Liver (tissue), 8 donors: ENCODE measurements at regions not wholly inside any gene's neighbourhood (a gene's known extent, or its start where the extent isn't known, plus 50 kb on each side); places are given as distances from the start of the nearest gene placed in this dataset.

Experiments used
- DNase-seq: peaks from one replicate; pipeline ENCODE4 v3.0.0-alpha.2; 2017; ENCODE audit warnings: low spot score
- H3K27ac ChIP-seq, 2 donors: one replicate each; pipeline ENCODE4 v1.7.0; 2013; ENCODE audit warnings: inconsistent platforms in 2 of 2, low read length in 2 of 2, control low read depth in 1 of 2, low read depth in 1 of 2, mild to moderate bottlenecking in 1 of 2
- H3K27me3 ChIP-seq, 4 donors: one replicate each; pipeline versions ENCODE4 v1.6.1 to v1.7.0; 2013; ENCODE audit warnings: low read length in 3 of 4, inconsistent platforms in 1 of 4, mild to moderate bottlenecking in 1 of 4, moderate library complexity in 1 of 4; ENCODE audit not compliant: control insufficient read depth in 4 of 4, insufficient read depth in 4 of 4
- H3K36me3 ChIP-seq, 4 donors: one replicate each; pipeline versions ENCODE4 v1.6.1 to v1.7.0; 2013; ENCODE audit warnings: low read length in 3 of 4, mild to moderate bottlenecking in 3 of 4, low read depth in 1 of 4, moderate library complexity in 1 of 4; ENCODE audit not compliant: control insufficient read depth in 4 of 4, insufficient read depth in 3 of 4
- H3K4me1 ChIP-seq, 4 donors: one replicate each; pipeline versions ENCODE4 v1.6.1 to v1.7.0; 2013; ENCODE audit warnings: low read length in 3 of 4, mild to moderate bottlenecking in 3 of 4, moderate library complexity in 1 of 4; ENCODE audit not compliant: control insufficient read depth in 4 of 4, insufficient read depth in 4 of 4
- H3K4me3 ChIP-seq, 3 donors: one replicate each; pipeline versions ENCODE4 v1.6.1 to v1.7.0; 2013; ENCODE audit warnings: low read length in 3 of 3, control low read depth in 1 of 3, low read depth in 1 of 3, mild to moderate bottlenecking in 1 of 3
- H3K9ac ChIP-seq, 2 donors: one replicate each; pipeline ENCODE4 v1.7.0; 2013; ENCODE audit warnings: low read length in 2 of 2, mild to moderate bottlenecking in 2 of 2, moderate library complexity in 2 of 2, control low read depth in 1 of 2, low read depth in 1 of 2
- H3K9me3 ChIP-seq, 4 donors: one replicate each; pipeline versions ENCODE4 v1.6.1 to v1.7.0; 2013; ENCODE audit warnings: low read length in 3 of 4; ENCODE audit not compliant: control insufficient read depth in 4 of 4
- CTCF ChIP-seq: fragments of 150-350 bp; IDR thresholded peaks from 2 replicates; pipeline ENCODE4 v1.5.1; 2017; ENCODE audit warnings: improper control_type of control experiment, low read depth, low read length; ENCODE audit not compliant: missing input control
- EGR1 ChIP-seq, 2 donors: IDR thresholded peaks; 2 replicates each; pipeline ENCODE4 v1.6.1; 2016 to 2018; ENCODE audit warnings: antibody characterized with exemption in 2 of 2, low read depth in 2 of 2
- FOXA1 ChIP-seq: IDR thresholded peaks from 2 replicates; pipeline ENCODE4 v1.6.1; 2016; ENCODE audit warnings: antibody characterized with exemption
- FOXA2 ChIP-seq: IDR thresholded peaks from 2 replicates; pipeline ENCODE4 v1.6.1; 2016; ENCODE audit warnings: antibody characterized with exemption
- GABPA ChIP-seq, 2 donors: IDR thresholded peaks in 1 of 2; conservative IDR thresholded peaks in 1 of 2; 2 replicates each; pipeline ENCODE4 v1.6.1; 2016; ENCODE audit warnings: antibody characterized with exemption in 2 of 2, mild to moderate bottlenecking in 1 of 2, moderate library complexity in 1 of 2
- HNF4A ChIP-seq, 2 donors: conservative IDR thresholded peaks; 2 replicates each; pipeline ENCODE4 v1.6.1; 2016; ENCODE audit warnings: antibody characterized with exemption in 2 of 2, mild to moderate bottlenecking in 2 of 2
- HNF4G ChIP-seq: IDR thresholded peaks from 2 replicates; pipeline ENCODE4 v1.6.1; 2016; ENCODE audit warnings: antibody characterized with exemption
- JUND ChIP-seq, 2 donors: IDR thresholded peaks; 2 replicates each; pipeline ENCODE4 v1.6.1; 2016; ENCODE audit warnings: antibody characterized with exemption in 2 of 2
- MAX ChIP-seq: IDR thresholded peaks from 2 replicates; pipeline ENCODE4 v1.6.1; 2016; ENCODE audit warnings: antibody characterized with exemption
- RAD21 ChIP-seq, 2 donors: IDR thresholded peaks; 2 replicates each; pipeline ENCODE4 v1.6.1; 2016; ENCODE audit warnings: antibody characterized with exemption in 2 of 2, mild to moderate bottlenecking in 2 of 2
- SP1 ChIP-seq: IDR thresholded peaks from 2 replicates; pipeline ENCODE4 v1.6.1; 2018; ENCODE audit warnings: antibody characterized with exemption, mild to moderate bottlenecking
- YY1 ChIP-seq: IDR thresholded peaks from 2 replicates; pipeline ENCODE4 v1.6.1; 2016; ENCODE audit warnings: antibody characterized with exemption, mild to moderate bottlenecking
- ZBTB33 ChIP-seq: IDR thresholded peaks from 2 replicates; pipeline ENCODE4 v1.6.1; 2016; ENCODE audit warnings: antibody characterized with exemption
- WGBS: extraction: QIAGEN DNeasy Blood & Tissue Kit; methylation state at CpG from one replicate; pipeline ENCODE4 v1.1.7; 2013; 5-methylcytosine and 5-hydroxymethylcytosine counted together
- donor health status: healthy.
- donor health status: healthy.
- donor health status: healthy.
- donor health status: healthy.
- donor health status: healthy.

- Histone ChIP-seq H3K27ac (no peak overlapping the region), H3K4me1 (no peaks in the 10 kb centered on the region), H3K36me3 (no peaks in the 10 kb centered on the region), H3K9ac (no peak overlapping the region), H3K9me3 (no peaks in the 10 kb centered on the region), H3K27me3 (peaks cover 0 to 5% (median 0%) of the 10 kb centered on the region in 4 donors), H3K4me3 (no peak overlapping the region)
- 30% methylated on average over 12 of the region's 12 CpGs for WGBS
- TF ChIP-seq SP1 (no peak), CTCF (no peak), GABPA (IDR thresholded peaks at IDR 0.05 in 1 of 2, conservative IDR thresholded peaks at IDR 0.05 in 1 of 2) (no peak), YY1 (no peak), JUND (IDR thresholded peaks at IDR 0.05) (no peak), EGR1 (IDR thresholded peaks at IDR 0.05; ENCODE audit: low read depth in 2 of 2) (no peak)
- DNase-seq = no peak
These were observed 157.9 kb downstream of the C3orf38 start for GRCh38 chr3:88307666-88308065.

- WGBS = 73% methylated on average over 3 of the region's 3 CpGs
- no peak for DNase-seq
These were observed 162.1 kb downstream of the C3orf38 start for GRCh38 chr3:88311826-88312225.

More at GRCh38 chr3:88311826-88312225, 162.1 kb downstream of the C3orf38 start:
- no peak overlapping the region for H3K9ac ChIP-seq
- no peaks in the 10 kb centered on the region for H3K4me1 ChIP-seq
- H3K36me3 ChIP-seq = no peaks in the 10 kb centered on the region
- TF ChIP-seq ZBTB33 (no peak), FOXA2 (no peak), SP1 (no peak), GABPA (IDR thresholded peaks at IDR 0.05 in 1 of 2, conservative IDR thresholded peaks at IDR 0.05 in 1 of 2) (no peak), HNF4A (conservative IDR thresholded peaks at IDR 0.05) (no peak), HNF4G (no peak), FOXA1 (no peak), EGR1 (IDR thresholded peaks at IDR 0.05; ENCODE audit: low read depth in 2 of 2) (no peak), MAX (no peak), RAD21 (IDR thresholded peaks at IDR 0.05) (no peak), YY1 (no peak), CTCF (no peak)
- H3K27ac ChIP-seq = no peak overlapping the region
- peaks cover 0 to 3% (median 0%) of the 10 kb centered on the region in 4 donors for H3K27me3 ChIP-seq
- no peak overlapping the region for H3K4me3 ChIP-seq
- H3K9me3 ChIP-seq = no peaks in the 10 kb centered on the region
